Stomach (tissue), 4 donors: ENCODE measurements at regions not wholly inside any gene's neighbourhood (a gene's known extent, or its start where the extent isn't known, plus 50 kb on each side); places are given as distances from the start of the nearest gene placed in this dataset.

Source experiments
- CTCF ChIP-seq, 7 experiments: fragments of 450-650 bp in 4 of 7; fragments of 200-600 bp in 3 of 7; sonication (generic) in 3 of 7; IDR thresholded peaks; one replicate each; pipeline ENCODE4 v1.5.1; 2016 to 2019; ENCODE audit warnings: antibody characterized with exemption in 7 of 7, control low read depth in 2 of 7, mild to moderate bottlenecking in 1 of 7
- POLR2A ChIP-seq, 4 donors: fragments of 450-650 bp; IDR thresholded peaks; one replicate each; pipeline ENCODE4 v1.6.1; 2016; ENCODE audit warnings: antibody characterized with exemption in 4 of 4, control low read depth in 2 of 4, mild to moderate bottlenecking in 1 of 4, moderate library complexity in 1 of 4
- POLR2AphosphoS5 ChIP-seq, 3 donors: sonication (generic); formaldehyde crosslinking; IDR thresholded peaks; one replicate each; pipeline ENCODE4 v1.6.1; 2016; ENCODE audit warnings: antibody characterized with exemption in 3 of 3

GRCh38 chr1:157313240-157313807 lies 175.1 kb upstream of the ETV3 start:
- TF ChIP-seq POLR2A (IDR thresholded peaks at IDR 0.05) (no peak), CTCF (IDR thresholded peaks at IDR 0.05) (no peak), POLR2AphosphoS5 (IDR thresholded peaks at IDR 0.05) (no peak)
